ENCODE measurements at regions not wholly inside any gene's neighbourhood (a gene's known extent, or its start where the extent isn't known, plus 50 kb on each side); places are given as distances from the start of the nearest gene placed in this dataset.

- TF ChIP-seq CTCF (IDR thresholded peaks at IDR 0.05) (no peak), ZFX (IDR thresholded peaks at IDR 0.05; ENCODE audit: borderline replicate concordance) (no peak)
Measured at GRCh38 chr7:79749856-79750255, 296.4 kb upstream of the MAGI2 start.
